ENCODE measurements at regions not wholly inside any gene's neighbourhood (a gene's known extent, or its start where the extent isn't known, plus 50 kb on each side); places are given as distances from the start of the nearest gene placed in this dataset.

- TF ChIP-seq POLR2AphosphoS5 (IDR thresholded peaks at IDR 0.05; ENCODE audit: borderline replicate concordance, low read depth, low read length) (no peak), FOXP2 (optimal IDR thresholded peaks at IDR 0.05; ENCODE audit: control extremely low read depth, extremely low read length, insufficient read depth) (no peak), EZH2 (IDR thresholded peaks at IDR 0.05) (no peak)
Measured at GRCh38 chrX:10076765-10077164, 80.0 kb upstream of the CLCN4 start.

Data from SK-N-MC (cell line).